ENCODE measurements at regions not wholly inside any gene's neighbourhood (a gene's known extent, or its start where the extent isn't known, plus 50 kb on each side); places are given as distances from the start of the nearest gene placed in this dataset.
A peak's percentile ranks its signal among the peaks of the same experiment; 100 is the strongest.
"Not testable (repeated sequence)": the region's sequence is repeated elsewhere in the genome, so short reads cannot be mapped to it uniquely, and the experiment has no call there.

DNA sequence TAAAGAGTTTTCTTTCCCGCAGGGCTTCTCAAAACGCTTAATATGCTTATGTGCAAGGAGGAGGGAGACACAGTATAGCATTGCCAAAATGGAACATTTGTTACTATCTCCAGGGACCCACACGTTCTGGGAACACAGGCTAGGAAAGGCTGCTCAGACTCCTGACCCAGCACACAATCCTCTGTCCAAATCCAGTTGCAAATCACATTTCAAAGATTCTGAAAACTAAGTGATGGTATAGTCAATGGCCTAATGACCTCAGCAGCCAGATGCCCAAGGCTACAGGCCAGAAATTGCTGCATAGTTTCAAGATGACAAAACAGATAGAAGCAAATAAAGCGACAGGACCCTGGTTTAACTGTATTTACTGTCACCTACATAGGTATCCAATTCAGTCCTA lies 97.0 kb upstream of the GRIP1 start:
- no peak for DNase-seq

DNA sequence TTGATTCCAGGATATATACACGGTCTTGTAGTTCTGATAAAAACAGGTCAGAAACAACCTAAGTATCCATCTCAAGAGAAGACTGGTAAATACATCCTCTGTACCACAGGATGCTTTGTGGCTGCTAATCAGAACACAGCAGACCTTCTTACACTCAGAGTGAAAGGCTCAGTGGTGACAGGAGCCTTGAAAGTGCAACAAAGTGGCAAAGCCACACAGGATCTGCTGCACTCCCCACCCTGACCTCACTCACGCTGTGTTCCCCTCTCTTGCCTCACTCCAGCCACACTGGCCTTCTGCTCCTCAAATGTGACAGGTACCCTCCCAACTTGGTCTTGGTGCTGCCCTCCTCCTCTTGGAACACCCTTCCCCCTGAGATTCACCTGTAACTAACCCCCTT lies 98.1 kb upstream of the GRIP1 start:
- no peak for DNase-seq

DNA sequence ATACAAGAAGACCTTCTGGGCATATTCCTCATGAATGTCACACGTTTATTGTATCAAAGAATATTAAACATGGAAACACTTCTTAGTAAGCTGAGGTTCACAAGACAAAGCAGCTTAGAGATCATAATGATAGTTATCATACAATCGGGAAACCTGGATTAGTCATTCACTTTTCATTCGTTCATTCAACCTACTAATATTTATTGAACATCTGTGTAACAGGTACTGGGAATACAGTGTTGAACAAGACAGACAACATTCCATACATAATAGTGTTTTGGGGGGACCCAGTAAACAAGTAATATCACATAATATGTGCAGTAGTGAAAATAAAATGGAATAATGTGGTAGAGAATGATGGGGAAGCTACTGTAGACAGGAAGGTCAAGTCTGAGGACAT lies 100.6 kb upstream of the GRIP1 start:
- DNase-seq: no peak

DNA sequence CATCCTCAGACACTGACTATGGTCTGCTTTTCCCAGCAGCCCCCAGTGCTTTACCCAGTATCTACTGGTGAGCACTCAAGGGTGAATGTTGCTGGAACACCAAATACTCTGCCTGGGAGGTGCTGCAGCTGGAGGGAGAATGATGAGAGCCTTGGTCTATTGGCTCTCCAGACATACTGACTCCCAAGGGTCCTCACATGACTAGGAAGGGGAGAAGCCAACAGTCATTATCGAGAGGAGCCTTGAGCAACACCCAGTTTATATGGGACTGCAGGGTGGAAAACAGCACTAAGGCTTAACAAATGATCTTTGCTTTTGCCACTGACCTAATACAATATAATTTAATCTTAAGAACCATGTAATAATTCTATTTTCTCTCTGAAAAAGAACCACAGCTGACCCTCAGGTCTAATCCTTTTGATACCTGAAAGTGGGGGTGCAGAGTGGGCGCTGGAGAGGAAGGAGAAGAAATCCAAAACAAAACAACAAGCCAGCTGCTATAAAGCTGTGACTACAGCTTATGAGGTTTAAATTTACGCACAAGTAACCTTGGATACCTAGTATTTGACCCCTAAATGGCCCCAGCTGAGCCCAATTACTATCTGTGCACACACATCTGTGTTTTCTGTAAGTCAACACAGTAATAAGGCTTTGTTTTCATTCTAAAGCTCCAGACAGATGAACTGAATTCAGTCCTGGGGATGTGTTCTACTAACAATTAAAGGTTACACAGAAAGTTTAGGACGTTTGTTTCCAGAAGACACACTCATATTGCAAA lies 107.8 kb upstream of the GRIP1 start:
- no peak for DNase-seq

DNA sequence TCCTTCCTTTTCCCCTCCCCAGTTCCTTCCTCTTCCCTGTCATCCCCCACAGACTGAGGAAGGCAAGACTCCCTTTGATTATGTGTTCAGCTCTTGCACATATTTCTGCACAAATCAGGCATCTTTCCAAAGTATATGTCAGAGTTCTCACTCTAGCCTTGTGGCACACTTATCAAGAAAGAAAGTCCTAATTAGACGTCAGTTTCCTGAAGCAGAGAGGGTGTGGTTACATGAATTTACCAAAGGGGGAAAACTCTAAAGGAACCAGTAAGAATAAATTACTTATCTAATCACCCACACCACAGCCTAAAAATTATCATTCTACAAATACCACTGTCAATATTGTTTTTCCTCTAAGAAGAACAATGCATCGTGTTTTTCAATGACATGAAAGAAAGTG lies 120.7 kb upstream of the GRIP1 start:
- DNase-seq: no peak

DNA sequence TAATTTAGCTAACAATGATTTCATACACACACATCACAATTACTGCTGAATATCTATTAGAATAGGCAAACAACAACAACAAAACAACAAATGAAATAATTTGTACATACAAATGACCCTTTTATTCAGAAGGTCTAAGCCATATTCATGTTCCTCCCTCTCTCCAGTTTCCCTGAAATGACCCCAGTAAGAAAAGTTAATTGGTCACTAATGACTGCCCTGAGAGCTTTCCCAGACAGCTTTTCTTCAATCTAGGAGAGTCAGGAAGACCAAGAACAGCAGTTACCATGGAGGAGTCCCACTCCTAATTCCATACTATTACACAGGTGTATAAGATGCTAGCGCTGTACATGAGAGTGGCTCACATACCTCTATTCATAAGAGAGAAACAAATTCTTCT lies 121.2 kb upstream of the GRIP1 start:
- DNase-seq: no peak

DNA sequence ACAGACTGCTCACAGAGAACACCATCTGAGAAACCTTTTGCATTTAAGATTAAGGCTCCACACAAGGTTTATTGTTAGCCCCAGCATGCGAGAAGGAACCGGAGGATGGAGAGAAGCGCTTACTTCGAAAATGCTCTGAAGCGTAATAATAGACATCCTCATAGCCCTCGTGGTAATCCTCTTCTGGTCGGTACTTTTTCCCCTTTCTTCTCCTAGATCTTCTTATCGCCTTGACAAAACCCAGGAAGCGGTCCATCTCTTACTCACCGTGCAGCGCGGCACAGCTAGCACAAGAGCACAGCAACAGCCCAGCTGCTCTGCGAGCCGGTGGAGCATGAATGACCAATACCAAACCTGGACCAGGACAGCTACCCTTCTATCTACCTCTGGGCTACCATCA lies 125.1 kb upstream of the GRIP1 start:
- peak; percentile 13 for DNase-seq

DNA sequence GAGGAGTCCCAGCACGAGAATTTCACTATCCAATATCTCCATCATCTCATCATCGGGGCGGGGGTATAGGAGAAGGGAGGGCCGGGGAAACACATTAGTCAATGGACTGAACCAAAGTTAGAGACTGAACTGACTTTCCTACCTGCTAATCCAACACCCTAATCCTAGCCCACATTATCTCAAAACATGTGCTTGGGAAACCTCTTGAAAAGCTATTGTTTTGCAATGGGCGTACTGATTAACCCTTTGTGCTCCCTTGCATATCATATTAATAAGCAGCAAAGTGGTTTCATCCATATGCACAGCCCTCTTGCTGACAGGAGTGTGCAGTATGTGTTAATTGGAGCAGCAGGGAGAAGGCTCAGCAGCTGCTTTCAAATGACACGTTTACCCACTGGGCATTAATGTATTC lies 125.7 kb upstream of the GRIP1 start:
- no peak for DNase-seq

DNA sequence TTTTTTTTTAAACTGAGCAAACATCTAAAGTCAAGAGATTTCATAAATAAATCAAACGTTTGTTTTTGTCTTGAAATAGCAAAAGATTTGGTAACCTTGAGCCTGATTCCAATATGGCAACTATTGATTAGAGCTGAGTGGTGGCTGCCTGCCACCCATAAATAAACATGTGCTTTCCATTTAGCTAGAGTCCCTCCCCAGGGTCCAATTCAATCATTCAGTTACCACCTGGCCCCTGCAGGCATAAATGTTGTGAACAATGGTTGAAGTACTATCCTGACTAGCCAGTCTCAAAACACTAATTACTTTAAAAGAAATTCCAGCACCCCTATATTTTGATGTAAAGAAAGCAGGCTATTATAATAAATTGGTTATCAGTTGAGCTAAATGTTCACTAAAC lies 129.7 kb upstream of the GRIP1 start:
- no peak for DNase-seq

DNA sequence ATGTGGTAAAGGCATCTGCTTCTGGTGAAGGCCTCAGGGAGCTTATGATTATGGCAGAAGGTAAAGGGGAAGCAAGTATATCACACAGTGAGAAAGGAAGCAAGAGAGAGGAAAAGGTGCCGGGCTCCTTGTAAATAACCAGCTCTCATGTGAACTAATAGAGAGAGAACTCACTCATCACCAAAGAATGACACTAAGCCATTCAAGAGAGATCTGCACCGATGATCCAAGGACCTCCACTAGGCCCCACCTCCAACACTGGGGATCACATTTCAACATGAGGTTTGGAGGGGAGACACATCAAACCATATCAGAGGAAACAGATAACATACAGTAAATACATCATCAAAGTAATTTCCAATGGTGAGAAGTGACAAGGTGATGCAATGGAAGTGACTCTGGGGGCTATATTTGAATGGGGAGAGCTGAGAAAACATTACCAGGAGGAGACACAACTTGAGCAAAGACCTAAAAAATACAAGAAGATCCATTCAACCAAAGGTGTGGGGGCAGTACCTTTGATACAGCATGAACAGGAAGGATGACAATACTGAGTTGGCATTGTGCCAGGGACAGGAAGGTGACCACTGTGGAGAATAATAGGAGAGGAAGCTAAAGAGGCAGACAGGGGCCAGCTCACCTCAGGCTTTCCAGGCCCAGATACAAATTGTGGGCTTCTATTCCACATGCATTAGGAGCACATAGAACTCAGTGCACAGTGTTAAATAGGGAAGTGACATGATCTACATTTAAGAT lies 134.4 kb upstream of the GRIP1 start:
- no peak for DNase-seq

DNA sequence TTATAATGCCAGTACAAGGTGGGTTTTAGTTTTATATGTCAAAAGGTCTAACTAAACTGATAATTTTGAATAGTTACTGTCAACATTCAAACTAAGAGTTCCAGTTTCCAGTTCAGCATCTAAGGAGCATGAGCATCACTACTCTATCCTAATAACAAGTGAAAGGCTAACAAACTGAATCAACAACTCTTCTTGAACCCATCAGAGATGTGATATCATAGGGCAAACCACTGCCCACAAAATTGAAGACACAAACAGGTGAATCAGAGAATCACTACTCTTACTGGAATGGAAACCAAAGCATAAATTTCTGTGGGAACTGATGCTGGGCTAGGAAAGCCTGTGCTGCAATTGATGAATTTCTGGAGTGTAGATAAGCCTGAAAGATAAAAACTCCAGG lies 140.7 kb upstream of the GRIP1 start:
- no peak for DNase-seq

DNA sequence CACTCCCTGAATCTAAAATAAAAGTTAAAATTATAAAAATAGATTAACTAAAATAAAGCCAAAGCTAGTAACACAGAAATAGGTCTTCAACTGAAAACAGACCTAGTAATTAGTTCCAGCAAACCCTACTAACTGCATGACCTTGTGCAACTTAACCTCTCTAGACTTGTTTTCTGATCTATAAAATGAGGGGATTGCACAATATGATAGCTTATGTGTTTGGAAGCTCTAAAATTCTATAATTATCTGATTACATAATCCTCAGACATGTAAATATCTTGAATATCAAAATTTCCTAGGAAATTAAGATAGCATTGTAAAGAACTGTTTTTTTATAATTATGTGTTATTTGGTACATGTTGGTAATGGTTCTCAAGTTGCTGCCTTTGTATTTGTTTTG lies 144.1 kb upstream of the GRIP1 start:
- no peak for DNase-seq

DNA sequence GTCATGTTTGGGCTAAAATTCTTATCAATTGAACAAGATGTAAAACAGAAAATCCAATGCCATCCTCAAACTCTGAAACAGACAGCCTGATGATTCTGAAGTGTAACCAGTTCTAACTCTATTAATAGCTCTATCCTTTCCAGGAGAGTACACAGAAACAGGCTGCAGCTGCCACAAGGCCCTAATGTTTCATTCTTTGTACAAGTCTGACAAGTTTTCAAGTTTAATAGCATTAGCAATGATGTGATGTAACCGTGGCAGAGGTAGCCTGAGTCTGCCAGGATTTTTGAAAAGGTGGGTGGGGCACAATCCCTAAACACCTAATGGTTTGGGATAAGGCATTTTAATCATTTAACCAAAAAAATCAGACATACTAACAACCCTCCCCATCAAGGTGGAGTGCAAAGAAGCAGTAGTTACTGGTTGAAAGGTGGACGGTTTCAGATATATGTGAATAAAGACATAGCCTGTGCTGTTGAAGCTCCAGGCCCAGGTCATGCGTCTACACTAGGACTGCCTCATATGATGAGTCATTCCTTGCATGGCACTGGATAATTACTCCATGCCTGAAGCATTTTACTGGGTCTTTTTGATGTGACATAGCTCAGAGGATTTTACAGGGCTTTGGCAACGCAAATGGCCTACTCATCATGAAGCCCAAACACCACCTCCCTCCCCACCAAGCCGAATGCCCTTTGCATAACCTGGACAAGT lies 145.1 kb upstream of the GRIP1 start:
- no peak for DNase-seq

DNA sequence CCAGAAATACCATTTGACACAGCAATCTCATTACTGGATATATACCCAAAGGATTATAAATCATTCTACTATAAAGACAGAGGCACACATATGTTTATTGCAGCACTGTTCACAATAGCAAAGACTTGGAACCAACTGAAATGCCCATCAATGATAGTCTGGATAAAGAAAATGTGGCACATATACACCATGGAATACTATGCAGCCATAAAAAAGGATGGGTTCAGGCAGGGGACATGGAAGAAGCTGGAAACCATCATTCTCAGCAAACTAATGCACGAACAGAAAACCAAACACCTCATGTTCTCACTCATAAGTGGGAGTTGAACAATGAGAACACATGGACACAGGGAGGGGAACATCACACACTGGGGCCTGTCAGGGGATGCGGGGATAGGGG lies 147.0 kb upstream of the GRIP1 start:
- DNase-seq: not testable (repeated sequence)

DNA sequence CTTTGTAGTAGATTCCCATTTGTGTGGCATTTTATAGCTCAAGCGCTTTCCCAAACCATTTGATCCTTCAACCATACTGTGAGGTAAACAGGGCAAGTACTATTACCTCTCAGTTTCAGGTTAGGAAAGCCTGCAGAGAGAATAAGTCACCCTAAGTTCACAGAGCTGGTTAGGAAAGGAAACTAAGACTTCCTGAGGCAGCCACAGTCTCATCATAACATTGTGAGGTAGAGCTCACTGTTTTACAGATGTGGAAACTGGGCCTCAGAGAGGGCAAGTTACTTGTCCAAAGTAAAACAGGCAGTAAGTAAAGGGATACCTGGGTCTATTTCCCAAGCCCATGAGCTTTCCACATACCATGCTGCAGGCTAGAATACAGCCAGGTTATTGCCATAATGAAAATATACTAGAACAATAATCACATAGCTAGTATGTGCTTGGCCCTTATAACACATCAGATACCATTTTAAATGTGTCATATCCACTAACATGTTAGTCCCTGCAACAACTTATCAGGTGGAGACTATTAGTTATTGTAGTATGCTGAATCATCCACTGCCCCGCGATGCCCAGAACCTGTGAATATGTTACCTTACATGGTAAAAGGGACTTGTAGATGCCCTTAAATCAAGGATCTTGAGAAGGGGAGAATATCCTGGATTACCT lies 150.9 kb upstream of the GRIP1 start:
- no peak for DNase-seq

DNA sequence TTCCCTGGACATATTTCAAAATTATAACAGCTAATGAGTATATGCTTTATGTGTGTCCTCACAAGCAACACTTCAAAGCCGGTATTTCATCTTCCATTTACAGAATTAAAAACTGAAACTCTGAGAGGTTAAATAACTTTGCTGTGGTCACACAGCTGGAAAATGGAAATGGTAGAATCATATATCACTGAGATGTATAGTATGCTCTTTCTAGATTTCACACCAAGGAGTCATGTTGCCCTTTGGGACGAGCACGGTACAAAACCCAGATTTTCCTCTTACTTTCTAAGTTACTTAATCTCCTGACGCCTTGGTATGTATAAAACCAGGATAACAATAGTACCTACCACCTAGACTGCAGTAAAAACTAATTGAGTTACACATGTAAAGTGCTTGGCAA lies 152.6 kb upstream of the GRIP1 start:
- no peak for DNase-seq

DNA sequence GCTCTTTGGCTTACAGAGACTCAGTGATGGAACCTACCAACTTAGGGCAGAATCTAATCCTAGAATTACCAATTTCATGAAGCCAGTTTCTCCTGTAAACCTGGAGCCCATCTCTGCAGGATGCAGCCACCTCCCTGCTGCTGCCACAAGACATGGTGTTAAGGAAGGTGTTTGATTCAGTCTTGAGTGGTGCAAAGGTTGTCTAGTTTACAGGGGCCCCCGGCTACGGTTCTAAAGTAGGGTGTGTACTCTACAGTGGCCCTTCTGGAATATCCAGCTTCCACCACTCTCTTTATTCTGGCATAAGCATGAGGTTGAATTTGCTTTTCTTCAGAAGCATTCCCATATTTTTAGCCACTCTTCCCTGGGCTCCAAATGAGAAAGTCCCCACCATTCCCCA lies 154.1 kb upstream of the GRIP1 start:
- DNase-seq: no peak

DNA sequence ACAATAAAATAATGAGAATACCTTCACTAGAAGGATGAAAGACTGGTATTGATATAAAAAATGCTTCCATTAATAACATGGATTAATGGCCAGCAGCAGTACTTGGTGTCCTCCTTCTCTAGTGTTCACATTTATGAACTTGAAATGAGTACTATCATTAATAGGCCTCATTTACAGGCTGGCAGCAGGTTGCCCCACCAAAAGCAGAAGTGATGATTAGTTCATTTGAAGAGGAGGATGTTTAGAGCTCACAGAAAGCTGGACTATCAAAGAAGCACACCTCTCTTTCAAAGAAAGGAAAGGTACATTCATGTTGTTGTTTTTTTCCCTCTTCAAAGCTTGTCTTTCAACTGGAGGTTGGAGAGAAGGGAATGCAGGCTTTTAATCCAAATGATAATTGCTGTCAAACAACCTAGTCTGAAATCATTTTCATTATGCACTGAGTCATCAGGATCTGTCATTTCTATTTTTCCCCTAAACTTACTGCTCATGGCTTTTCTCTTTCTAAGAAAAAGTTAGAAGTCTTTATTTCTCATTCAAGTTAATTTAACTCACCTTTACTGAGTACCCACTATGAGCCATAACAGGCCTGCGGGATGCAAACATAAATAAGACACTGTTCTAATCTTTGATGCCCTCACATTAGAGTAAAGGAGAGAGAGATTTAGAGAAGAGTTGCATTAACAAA lies 157.9 kb upstream of the GRIP1 start:
- no peak for DNase-seq

DNA sequence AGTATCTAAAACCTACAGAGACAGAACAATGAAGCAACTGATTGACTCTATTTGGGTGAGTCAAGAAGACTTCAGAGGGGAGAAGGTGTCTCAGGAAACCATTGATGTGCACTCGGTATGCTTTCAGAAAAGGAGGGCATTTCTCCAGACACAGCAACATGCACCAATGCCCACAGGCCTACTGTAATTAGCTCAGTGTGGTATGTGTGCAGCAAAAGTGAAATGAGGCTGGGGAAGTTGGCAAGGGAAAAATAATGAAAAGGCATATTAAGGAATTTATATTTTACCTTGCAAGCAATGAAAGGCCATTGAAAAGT lies 158.4 kb upstream of the GRIP1 start:
- no peak for DNase-seq

DNA sequence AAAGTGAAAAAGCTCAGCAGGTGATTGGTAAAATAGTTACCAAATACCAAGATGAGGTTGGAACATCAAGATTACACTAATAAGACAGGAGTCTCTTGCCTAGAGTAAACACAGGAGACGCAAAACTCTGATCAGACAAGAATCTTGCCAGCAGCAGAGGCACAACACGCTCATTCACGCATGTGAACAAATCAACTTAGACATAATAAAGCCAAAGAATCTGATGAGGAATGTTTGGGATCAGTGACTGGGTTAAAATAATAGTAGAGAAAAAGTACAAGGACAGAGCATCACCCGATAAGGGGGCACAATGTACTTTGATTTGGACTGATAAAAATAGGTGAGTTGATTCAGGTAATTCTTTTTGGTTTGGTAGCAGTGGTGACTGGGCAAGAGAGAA lies 159.5 kb upstream of the GRIP1 start:
- DNase-seq: no peak

DNA sequence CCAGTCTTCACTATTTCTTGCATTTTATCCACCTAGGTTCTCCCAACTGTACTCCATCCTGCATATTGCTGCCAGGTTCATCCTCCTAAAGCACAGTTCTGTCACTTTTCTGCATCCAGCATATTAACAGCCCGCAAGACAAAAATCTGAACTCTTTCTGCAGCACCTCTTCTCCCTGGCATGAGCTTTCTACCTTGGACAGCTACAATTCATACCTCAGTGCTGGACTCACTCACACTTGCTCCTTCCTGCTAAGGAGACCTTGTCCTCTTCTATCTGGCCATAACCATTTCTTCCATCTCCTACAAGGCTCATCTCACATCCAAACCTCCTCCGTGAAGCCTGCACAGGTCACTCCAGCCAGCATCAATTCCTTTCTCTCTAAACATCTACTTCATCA lies 170.1 kb upstream of the GRIP1 start:
- no peak for DNase-seq

DNA sequence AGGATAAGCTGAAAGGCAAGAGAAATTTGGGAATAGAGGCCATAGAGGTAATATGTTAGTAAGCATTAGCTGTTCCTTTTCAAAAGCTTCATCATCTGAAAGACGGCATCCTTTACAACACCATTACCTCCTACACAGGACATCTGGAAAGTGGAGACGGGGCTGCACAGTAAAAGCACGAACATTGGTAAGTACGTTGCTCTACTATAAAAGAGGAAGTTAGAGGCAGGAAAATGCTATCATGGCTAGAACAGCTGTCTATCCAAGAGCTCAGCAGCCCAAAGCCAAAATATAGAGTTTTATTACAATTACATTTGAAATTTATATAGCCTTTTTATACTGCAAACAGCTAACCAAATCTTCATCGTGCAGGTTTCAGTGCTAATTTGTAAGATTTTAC lies 172.3 kb upstream of the GRIP1 start:
- no peak for DNase-seq

DNA sequence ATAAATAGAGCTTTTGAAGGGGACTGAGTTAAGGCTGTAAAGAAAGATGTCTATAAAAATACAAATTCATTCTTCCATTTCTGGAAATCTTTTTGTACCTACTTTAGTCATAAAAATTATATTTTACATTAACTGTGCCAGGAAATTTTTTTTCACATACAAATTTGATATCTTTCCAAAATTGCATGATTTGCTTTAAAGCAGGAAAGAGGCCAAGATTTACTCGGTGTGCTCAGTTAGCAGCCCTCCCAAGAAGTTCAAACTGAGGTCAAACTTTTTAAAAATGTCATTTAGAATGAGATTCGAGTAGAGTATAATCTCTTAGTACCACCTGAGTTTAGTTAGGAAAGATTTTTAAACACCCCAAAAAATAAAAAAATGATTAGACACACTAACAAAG lies 173.2 kb upstream of the GRIP1 start:
- DNase-seq: no peak

All from right kidney (tissue), 1 donor.